GM23338 (cell line): ENCODE measurements at regions not wholly inside any gene's neighbourhood (a gene's known extent, or its start where the extent isn't known, plus 50 kb on each side); places are given as distances from the start of the nearest gene placed in this dataset.

Experiments
- ATAC-seq: fragments of 200-7000 bp; cut with Tn5 transposase; 3 replicates; pipeline ENCODE4 v1.9.1; 2020
- DNase-seq: peaks from one replicate; pipeline ENCODE4 v3.0.0-alpha.2; 2015; ENCODE audit warnings: low spot score
- H2AFZ ChIP-seq: fragments of 200-600 bp; sonication (generic); 2 replicates; pipeline ENCODE4 v1.8.0; 2016; ENCODE audit warnings: antibody characterized with exemption, mild to moderate bottlenecking, moderate library complexity
- H3F3A ChIP-seq: fragments of 200-600 bp; sonication (generic); replicated peaks from 2 replicates; pipeline ENCODE4 v1.8.0; 2017; ENCODE audit warnings: antibody characterized with exemption, mixed run types, low read depth
- H3K27ac ChIP-seq: fragments of 200-600 bp; sonication (generic); 2 replicates; pipeline ENCODE4 v1.6.1; 2016; ENCODE audit warnings: low read depth
- H3K27me3 ChIP-seq: fragments of 200-600 bp; sonication (generic); 2 replicates; pipeline ENCODE4 v1.8.0; 2016; ENCODE audit warnings: mild to moderate bottlenecking, mixed run types, moderate library complexity; ENCODE audit not compliant: insufficient read depth
- H3K36me3 ChIP-seq: fragments of 200-600 bp; sonication (generic); 2 replicates; pipeline ENCODE4 v1.8.0; 2016; ENCODE audit warnings: mild to moderate bottlenecking; ENCODE audit not compliant: insufficient read depth
- H3K4me1 ChIP-seq: fragments of 200-600 bp; sonication (generic); 2 replicates; pipeline ENCODE4 v1.8.0; 2016; ENCODE audit warnings: mild to moderate bottlenecking, moderate library complexity; ENCODE audit not compliant: insufficient read depth
- H3K4me2 ChIP-seq: fragments of 200-600 bp; sonication (generic); 2 replicates; pipeline ENCODE4 v1.7.1; 2017; ENCODE audit warnings: mixed run types
- H3K4me3 ChIP-seq: fragments of 200-600 bp; sonication (generic); 2 replicates; pipeline ENCODE4 v1.6.1; 2016; ENCODE audit warnings: mixed run types
- H3K79me2 ChIP-seq: fragments of 200-600 bp; sonication (generic); replicated peaks from 2 replicates; pipeline ENCODE4 v1.8.0; 2017; ENCODE audit warnings: mild to moderate bottlenecking; ENCODE audit not compliant: insufficient read depth
- H3K9me2 ChIP-seq: fragments of 200-600 bp; sonication (generic); 2 replicates; pipeline ENCODE4 v1.8.0; 2017; ENCODE audit not compliant: insufficient read depth
- H4K20me1 ChIP-seq: fragments of 200-600 bp; sonication (generic); replicated peaks from 2 replicates; pipeline ENCODE4 v1.8.0; 2017; ENCODE audit warnings: mild to moderate bottlenecking; ENCODE audit not compliant: insufficient read depth
- H3K27ac Mint-ChIP-seq: 2 replicates; pipeline ENCODE4 v1.8.0; 2020; ENCODE audit warnings: inconsistent platforms, mild to moderate bottlenecking, moderate library complexity, mixed read lengths
- H3K27me3 Mint-ChIP-seq: 3 replicates; pipeline ENCODE4 v1.8.0; 2022; ENCODE audit warnings: low read depth, mild to moderate bottlenecking, moderate library complexity, mixed read lengths, inconsistent platforms; ENCODE audit not compliant: insufficient read depth, poor library complexity
- H3K36me3 Mint-ChIP-seq: 3 replicates; pipeline ENCODE4 v1.8.0; 2021; ENCODE audit warnings: low read depth, mild to moderate bottlenecking, inconsistent platforms, moderate library complexity, mixed read lengths
- H3K4me1 Mint-ChIP-seq: 3 replicates; pipeline ENCODE4 v1.8.0; 2020; ENCODE audit warnings: mild to moderate bottlenecking, inconsistent platforms, mixed read lengths
- H3K4me3 Mint-ChIP-seq: 3 replicates; pipeline ENCODE4 v1.8.0; 2021; ENCODE audit warnings: moderate library complexity, mild to moderate bottlenecking, inconsistent platforms, mixed read lengths
- H3K9me3 Mint-ChIP-seq: 3 replicates; pipeline ENCODE4 v1.8.0; 2020; ENCODE audit warnings: moderate library complexity, mild to moderate bottlenecking, inconsistent platforms, mixed read lengths
- CREB1 ChIP-seq: fragments of 250-450 bp; sonication (Bioruptor Pico); IDR thresholded peaks from 2 replicates; pipeline ENCODE4 v1.5.0; 2020; ENCODE audit warnings: low read depth, mild to moderate bottlenecking, moderate library complexity
- CTCF ChIP-seq, 2 experiments: fragments of 200-600 bp in 1 of 2; sonication (generic) in 1 of 2; conservative IDR thresholded peaks; 2 replicates each; pipeline versions ENCODE4 v1.5.1 to v1.6.1; 2016 to 2017; ENCODE audit warnings: antibody characterized with exemption in 2 of 2, low read depth in 2 of 2, mild to moderate bottlenecking in 2 of 2, moderate library complexity in 1 of 2
- ETS1 ChIP-seq: IDR thresholded peaks from 2 replicates; pipeline ENCODE4 v1.6.1; 2016; ENCODE audit warnings: antibody characterized with exemption
- EZH2 ChIP-seq: fragments of 200-600 bp; sonication (generic); IDR thresholded peaks from one replicate; pipeline ENCODE4 v1.8.0; 2017; ENCODE audit warnings: antibody characterized with exemption, mild to moderate bottlenecking, low read depth; ENCODE audit not compliant: unreplicated experiment
- EZH2phosphoT487 ChIP-seq: fragments of 200-600 bp; sonication (generic); IDR thresholded peaks from one replicate; pipeline ENCODE4 v1.8.1; 2018; ENCODE audit warnings: antibody characterized with exemption; ENCODE audit not compliant: unreplicated experiment
- JUNB ChIP-seq: IDR thresholded peaks from one replicate; pipeline ENCODE4 v1.6.1; 2016; ENCODE audit warnings: antibody characterized with exemption; ENCODE audit not compliant: unreplicated experiment
- NANOG ChIP-seq: IDR thresholded peaks from 2 replicates; pipeline ENCODE4 v1.6.1; 2016; ENCODE audit warnings: antibody characterized with exemption, borderline replicate concordance
- POLR2AphosphoS5 ChIP-seq: IDR thresholded peaks from 2 replicates; pipeline ENCODE4 v1.6.1; 2016; ENCODE audit warnings: antibody characterized with exemption, low read depth
- REST ChIP-seq: IDR thresholded peaks from one replicate; pipeline ENCODE4 v1.6.1; 2018; ENCODE audit warnings: antibody characterized with exemption; ENCODE audit not compliant: unreplicated experiment
- STAT1 ChIP-seq: IDR thresholded peaks from one replicate; pipeline ENCODE4 v1.6.1; 2016; ENCODE audit warnings: antibody characterized with exemption; ENCODE audit not compliant: unreplicated experiment
- ZNF114 ChIP-seq: fragments of 250-450 bp; sonication (Bioruptor Pico); IDR thresholded peaks from 2 replicates; pipeline ENCODE4 v1.5.0; 2020; ENCODE audit warnings: mild to moderate bottlenecking, moderate library complexity
- ZNF331 ChIP-seq: fragments of 250-450 bp; sonication (Bioruptor Pico); IDR thresholded peaks from 2 replicates; pipeline ENCODE4 v1.5.0; 2020; ENCODE audit warnings: low read depth, mild to moderate bottlenecking, moderate library complexity
- ZNF462 ChIP-seq: fragments of 250-450 bp; sonication (Bioruptor Pico); IDR thresholded peaks from 2 replicates; pipeline ENCODE4 v1.5.0; 2020; ENCODE audit warnings: mild to moderate bottlenecking, moderate library complexity

- ATAC-seq (no peak), DNase-seq (no peak)
- TF ChIP-seq ZNF331 (no peak), STAT1 (no peak), ZNF462 (CRISPR knock-in tag) (no peak), JUNB (no peak), CTCF (conservative IDR thresholded peaks at IDR 0.05; ENCODE audit: low read depth in 2 of 2) (no peak), POLR2AphosphoS5 (no peak), EZH2phosphoT487 (no peak), CREB1 (CRISPR knock-in tag) (no peak), REST (no peak), NANOG (no peak), ETS1 (no peak), ZNF114 (CRISPR knock-in tag) (no peak), EZH2 (no peak)
- Histone ChIP-seq H3K4me3 (no peak overlapping the region), H3K4me1 (no peaks in the 10 kb centered on the region), H3K79me2 (no peaks in the 10 kb centered on the region), H3F3A (no peaks in the 10 kb centered on the region), H2AFZ (no peak overlapping the region), H3K4me2 (no peak overlapping the region), H4K20me1 (no peaks in the 10 kb centered on the region), H3K36me3 (no peaks in the 10 kb centered on the region), H3K27ac (no peak overlapping the region), H3K9me2 (no peaks in the 10 kb centered on the region; the same call in 1 of the 2 replicates), H3K27me3 (no peaks in the 10 kb centered on the region)
- H3K4me3 Mint-ChIP-seq: no peak overlapping the region
- peaks cover 3% of the 10 kb centered on the region; the same call in 2 of the 3 replicates for H3K4me1 Mint-ChIP-seq
- no peaks in the 10 kb centered on the region for H3K9me3 Mint-ChIP-seq
- no peak overlapping the region for H3K27ac Mint-ChIP-seq
- H3K36me3 Mint-ChIP-seq: no peaks in the 10 kb centered on the region
- no peaks in the 10 kb centered on the region for H3K27me3 Mint-ChIP-seq
Observed at GRCh38 chr3:182019926-182020325, 308.2 kb downstream of the SOX2 start.
